ENCODE measurements at regions not wholly inside any gene's neighbourhood (a gene's known extent, or its start where the extent isn't known, plus 50 kb on each side); places are given as distances from the start of the nearest gene placed in this dataset.

GRCh38 chr9:116020801-116021200 is 132.8 kb upstream of the PAPPA start:
- Histone ChIP-seq H3K79me1 (ENCODE audit: low read length) (no peaks in the 10 kb centered on the region), H2BK120ac (ENCODE audit: low read depth, low read length) (no peak overlapping the region), H4K5ac (ENCODE audit: low read length) (no peak overlapping the region), H3K27me3 (ENCODE audit: insufficient read depth, low read length, poor library complexity) (no peaks in the 10 kb centered on the region), H3K4me2 (ENCODE audit: low read length) (no peak overlapping the region), H3K27ac (ENCODE audit: low read depth, low read length) (no peak overlapping the region), H2AK5ac (ENCODE audit: low read length) (no peak overlapping the region), H3K4ac (ENCODE audit: low read depth, low read length) (no peak overlapping the region), H3K79me2 (ENCODE audit: control insufficient read depth, insufficient read depth, low read length) (no peaks in the 10 kb centered on the region), H3K23ac (ENCODE audit: low read length) (no peak overlapping the region), H2BK5ac (ENCODE audit: low read length) (no peak overlapping the region), H2BK15ac (replicated peaks; ENCODE audit: low read depth) (no peak overlapping the region), H4K8ac (ENCODE audit: low read depth, low read length) (no peak overlapping the region), H3K4me1 (ENCODE audit: control insufficient read depth, low read depth, low read length) (no peaks in the 10 kb centered on the region), H3K9ac (ENCODE audit: low read length) (no peak overlapping the region), H3K18ac (ENCODE audit: low read length) (no peak overlapping the region), H3K4me3 (ENCODE audit: low read length) (no peak overlapping the region), H3K56ac (ENCODE audit: low read length) (no peak overlapping the region), H3K36me3 (ENCODE audit: control insufficient read depth, insufficient read depth, low read length) (no peaks in the 10 kb centered on the region)
- DNase-seq, result peak; percentile 49

GRCh38 chr9:116027096-116027495 is 126.5 kb upstream of the PAPPA start:
- no peak overlapping the region for H2AK5ac ChIP-seq (ENCODE audit: low read length)
- no peaks in the 10 kb centered on the region for H3K79me1 ChIP-seq (ENCODE audit: low read length)
- no peaks in the 10 kb centered on the region for H3K4me1 ChIP-seq (ENCODE audit: control insufficient read depth, low read depth, low read length)
- no peaks in the 10 kb centered on the region for H3K79me2 ChIP-seq (ENCODE audit: control insufficient read depth, insufficient read depth, low read length)
- H3K4me3 ChIP-seq (ENCODE audit: low read length), result no peak overlapping the region
- no peak overlapping the region for H3K4me2 ChIP-seq (ENCODE audit: low read length)
- no peak overlapping the region for H4K5ac ChIP-seq (ENCODE audit: low read length)
- H3K4ac ChIP-seq (ENCODE audit: low read depth, low read length), result no peak overlapping the region
- no peak overlapping the region for H3K23ac ChIP-seq (ENCODE audit: low read length)
- H3K27ac ChIP-seq (ENCODE audit: low read depth, low read length), result no peak overlapping the region
- peak; percentile 27 for DNase-seq
- WGBS (ENCODE audit: extremely low coverage, insufficient coverage, low lambda C conversion rate), result no CpG with 5 or more reads among the region's 1 CpG
- no peaks in the 10 kb centered on the region for H3K36me3 ChIP-seq (ENCODE audit: control insufficient read depth, insufficient read depth, low read length)
- no peak overlapping the region for H4K8ac ChIP-seq (ENCODE audit: low read depth, low read length)
- no peak overlapping the region for H2BK15ac ChIP-seq (replicated peaks; ENCODE audit: low read depth)
- H2BK120ac ChIP-seq (ENCODE audit: low read depth, low read length), result no peak overlapping the region
- H3K56ac ChIP-seq (ENCODE audit: low read length), result no peak overlapping the region
- H3K27me3 ChIP-seq (ENCODE audit: insufficient read depth, low read length, poor library complexity), result no peaks in the 10 kb centered on the region
- no peak overlapping the region for H3K9ac ChIP-seq (ENCODE audit: low read length)
- no peak overlapping the region for H3K18ac ChIP-seq (ENCODE audit: low read length)
- no peak overlapping the region for H2BK5ac ChIP-seq (ENCODE audit: low read length)

- Histone ChIP-seq H3K4me3 (ENCODE audit: low read length) (no peak overlapping the region), H3K27me3 (ENCODE audit: insufficient read depth, low read length, poor library complexity) (no peaks in the 10 kb centered on the region), H2AK5ac (ENCODE audit: low read length) (no peak overlapping the region), H3K56ac (ENCODE audit: low read length) (no peak overlapping the region), H3K36me3 (ENCODE audit: control insufficient read depth, insufficient read depth, low read length) (no peaks in the 10 kb centered on the region), H4K5ac (ENCODE audit: low read length) (no peak overlapping the region), H3K79me1 (ENCODE audit: low read length) (no peaks in the 10 kb centered on the region), H3K79me2 (ENCODE audit: control insufficient read depth, insufficient read depth, low read length) (no peaks in the 10 kb centered on the region), H3K9ac (ENCODE audit: low read length) (no peak overlapping the region), H3K4me2 (ENCODE audit: low read length) (no peak overlapping the region), H3K4ac (ENCODE audit: low read depth, low read length) (no peak overlapping the region), H3K4me1 (ENCODE audit: control insufficient read depth, low read depth, low read length) (no peaks in the 10 kb centered on the region), H2BK5ac (ENCODE audit: low read length) (no peak overlapping the region), H3K23ac (ENCODE audit: low read length) (no peak overlapping the region), H2BK120ac (ENCODE audit: low read depth, low read length) (no peak overlapping the region), H3K27ac (ENCODE audit: low read depth, low read length) (no peak overlapping the region), H2BK15ac (replicated peaks; ENCODE audit: low read depth) (no peak overlapping the region), H3K18ac (ENCODE audit: low read length) (no peak overlapping the region), H4K8ac (ENCODE audit: low read depth, low read length) (no peak overlapping the region)
- WGBS (ENCODE audit: extremely low coverage, insufficient coverage, low lambda C conversion rate), result no CpG with 5 or more reads among the region's 1 CpG
- no peak for DNase-seq
Measured at GRCh38 chr9:116027511-116027910, 126.1 kb upstream of the PAPPA start.

- Histone ChIP-seq H3K9ac (ENCODE audit: low read length) (no peak overlapping the region), H3K27ac (ENCODE audit: low read depth, low read length) (no peak overlapping the region), H3K79me2 (ENCODE audit: control insufficient read depth, insufficient read depth, low read length) (no peaks in the 10 kb centered on the region), H3K56ac (ENCODE audit: low read length) (no peak overlapping the region), H3K4me1 (ENCODE audit: control insufficient read depth, low read depth, low read length) (no peaks in the 10 kb centered on the region), H3K18ac (ENCODE audit: low read length) (no peak overlapping the region), H3K4me3 (ENCODE audit: low read length) (no peak overlapping the region), H3K36me3 (ENCODE audit: control insufficient read depth, insufficient read depth, low read length) (no peaks in the 10 kb centered on the region), H2BK15ac (replicated peaks; ENCODE audit: low read depth) (no peak overlapping the region), H3K27me3 (ENCODE audit: insufficient read depth, low read length, poor library complexity) (no peaks in the 10 kb centered on the region), H3K4me2 (ENCODE audit: low read length) (no peak overlapping the region), H4K8ac (ENCODE audit: low read depth, low read length) (no peak overlapping the region), H3K23ac (ENCODE audit: low read length) (no peak overlapping the region), H2BK120ac (ENCODE audit: low read depth, low read length) (no peak overlapping the region), H3K4ac (ENCODE audit: low read depth, low read length) (no peak overlapping the region), H2BK5ac (ENCODE audit: low read length) (no peak overlapping the region), H4K5ac (ENCODE audit: low read length) (no peak overlapping the region), H3K79me1 (ENCODE audit: low read length) (no peaks in the 10 kb centered on the region), H2AK5ac (ENCODE audit: low read length) (no peak overlapping the region)
- no CpG with 5 or more reads among the region's 1 CpG for WGBS (ENCODE audit: extremely low coverage, insufficient coverage, low lambda C conversion rate)
- DNase-seq, result no peak
Measured at GRCh38 chr9:116027951-116028350, 125.6 kb upstream of the PAPPA start.

GRCh38 chr9:116030517-116030916 is 123.1 kb upstream of the PAPPA start:
- Histone ChIP-seq H3K23ac (ENCODE audit: low read length) (no peak overlapping the region), H3K79me2 (ENCODE audit: control insufficient read depth, insufficient read depth, low read length) (no peaks in the 10 kb centered on the region), H3K4me3 (ENCODE audit: low read length) (no peak overlapping the region), H3K18ac (ENCODE audit: low read length) (no peak overlapping the region), H4K5ac (ENCODE audit: low read length) (no peak overlapping the region), H3K9ac (ENCODE audit: low read length) (no peak overlapping the region), H2AK5ac (ENCODE audit: low read length) (no peak overlapping the region), H3K27ac (ENCODE audit: low read depth, low read length) (no peak overlapping the region), H2BK5ac (ENCODE audit: low read length) (no peak overlapping the region), H3K27me3 (ENCODE audit: insufficient read depth, low read length, poor library complexity) (no peaks in the 10 kb centered on the region), H4K8ac (ENCODE audit: low read depth, low read length) (no peak overlapping the region), H2BK15ac (replicated peaks; ENCODE audit: low read depth) (no peak overlapping the region), H3K4ac (ENCODE audit: low read depth, low read length) (no peak overlapping the region), H2BK120ac (ENCODE audit: low read depth, low read length) (no peak overlapping the region), H3K4me2 (ENCODE audit: low read length) (no peak overlapping the region), H3K4me1 (ENCODE audit: control insufficient read depth, low read depth, low read length) (no peaks in the 10 kb centered on the region), H3K79me1 (ENCODE audit: low read length) (no peaks in the 10 kb centered on the region), H3K36me3 (ENCODE audit: control insufficient read depth, insufficient read depth, low read length) (no peaks in the 10 kb centered on the region), H3K56ac (ENCODE audit: low read length) (no peak overlapping the region)
- DNase-seq, result no peak

- Histone ChIP-seq H3K4me3 (ENCODE audit: low read length) (no peak overlapping the region), H3K23ac (ENCODE audit: low read length) (no peak overlapping the region), H3K4me1 (ENCODE audit: control insufficient read depth, low read depth, low read length) (no peaks in the 10 kb centered on the region), H2BK5ac (ENCODE audit: low read length) (no peak overlapping the region), H3K4me2 (ENCODE audit: low read length) (no peak overlapping the region), H4K5ac (ENCODE audit: low read length) (no peak overlapping the region), H2AK5ac (ENCODE audit: low read length) (no peak overlapping the region), H3K18ac (ENCODE audit: low read length) (no peak overlapping the region), H2BK15ac (replicated peaks; ENCODE audit: low read depth) (no peak overlapping the region), H4K8ac (ENCODE audit: low read depth, low read length) (no peak overlapping the region), H3K56ac (ENCODE audit: low read length) (no peak overlapping the region), H3K36me3 (ENCODE audit: control insufficient read depth, insufficient read depth, low read length) (no peaks in the 10 kb centered on the region), H3K27me3 (ENCODE audit: insufficient read depth, low read length, poor library complexity) (no peaks in the 10 kb centered on the region), H3K79me2 (ENCODE audit: control insufficient read depth, insufficient read depth, low read length) (no peaks in the 10 kb centered on the region), H3K4ac (ENCODE audit: low read depth, low read length) (no peak overlapping the region), H3K27ac (ENCODE audit: low read depth, low read length) (no peak overlapping the region), H3K9ac (ENCODE audit: low read length) (no peak overlapping the region), H3K79me1 (ENCODE audit: low read length) (no peaks in the 10 kb centered on the region), H2BK120ac (ENCODE audit: low read depth, low read length) (no peak overlapping the region)
- WGBS (ENCODE audit: extremely low coverage, insufficient coverage, low lambda C conversion rate), result no CpG with 5 or more reads among the region's 4 CpGs
- no peak for DNase-seq
Measured at GRCh38 chr9:116032683-116033440, 120.7 kb upstream of the PAPPA start.
